Naive thymus-derived CD4-positive, alpha-beta T cell (primary cell): ENCODE measurements at regions not wholly inside any gene's neighbourhood (a gene's known extent, or its start where the extent isn't known, plus 50 kb on each side); places are given as distances from the start of the nearest gene placed in this dataset.

Experiments
- ATAC-seq: fragments of 150-1000 bp; cut with Tn5 transposase; 2 replicates; pipeline ENCODE4 v1.10.0; 2021; ENCODE audit warnings: mild to moderate bottlenecking, moderate library complexity
- CTCF ChIA-PET: fragments of 350-600 bp; sonication (Branson Sonifier 250); formaldehyde crosslinking; loops from one replicate; lab custom pipeline; 2021; ENCODE audit warnings: antibody characterized with exemption; lab: Charles Lee
- POLR2A ChIA-PET: fragments of 350-600 bp; sonication (Branson Sonifier 250); formaldehyde crosslinking; loops from one replicate; lab custom pipeline; 2021; ENCODE audit warnings: antibody characterized with exemption, inconsistent platforms; lab: Charles Lee
- DNase-seq, 9 donors: peaks; one replicate each; pipeline versions ENCODE4 v3.0.0 to v3.0.0-alpha.2; 2020 to 2022; ENCODE audit warnings: mixed read lengths in 1 of 9
- H3K27ac ChIP-seq: one replicate; pipeline ENCODE4 v1.7.0; 2013; ENCODE audit warnings: mild to moderate bottlenecking, low read depth, low read length, moderate library complexity
- H3K27me3 ChIP-seq, 2 donors: one replicate each; pipeline ENCODE4 v1.7.0; 2013; ENCODE audit warnings: low read length in 2 of 2, mild to moderate bottlenecking in 2 of 2, moderate library complexity in 2 of 2; ENCODE audit not compliant: control insufficient read depth in 2 of 2, insufficient read depth in 2 of 2
- H3K36me3 ChIP-seq, 3 experiments: 1 replicate in 2 of 3; 2 replicates in 1 of 3; pipeline ENCODE4 v1.7.0; 2013; ENCODE audit warnings: low read length in 3 of 3, mild to moderate bottlenecking in 3 of 3, moderate library complexity in 1 of 3; ENCODE audit not compliant: insufficient read depth in 3 of 3, control insufficient read depth in 2 of 3
- H3K4me1 ChIP-seq, 2 donors: one replicate each; pipeline ENCODE4 v1.7.0; 2013; ENCODE audit warnings: low read length in 2 of 2, mild to moderate bottlenecking in 2 of 2, moderate library complexity in 1 of 2; ENCODE audit not compliant: control insufficient read depth in 2 of 2, insufficient read depth in 2 of 2
- H3K4me3 ChIP-seq: 2 replicates; pipeline ENCODE4 v1.7.0; 2013; ENCODE audit warnings: mild to moderate bottlenecking, low read length
- H3K9me3 ChIP-seq, 3 experiments: 1 replicate in 2 of 3; 2 replicates in 1 of 3; pipeline ENCODE4 v1.7.0; 2013; ENCODE audit warnings: low read length in 3 of 3; ENCODE audit not compliant: control insufficient read depth in 2 of 3
- H3K27ac Mint-ChIP-seq, 9 donors: one replicate each; pipeline ENCODE4 v1.8.0; 2020 to 2022; ENCODE audit warnings: mixed read lengths in 9 of 9, mild to moderate bottlenecking in 8 of 9, moderate library complexity in 5 of 9, inconsistent platforms in 2 of 9
- H3K27me3 Mint-ChIP-seq, 5 donors: one replicate each; pipeline ENCODE4 v1.8.0; 2021 to 2022; ENCODE audit warnings: mixed read lengths in 5 of 5, mild to moderate bottlenecking in 1 of 5
- H3K36me3 Mint-ChIP-seq, 5 donors: one replicate each; pipeline ENCODE4 v1.8.0; 2020 to 2022; ENCODE audit warnings: mixed read lengths in 5 of 5, mild to moderate bottlenecking in 3 of 5, inconsistent platforms in 1 of 5
- H3K4me1 Mint-ChIP-seq, 7 donors: one replicate each; pipeline ENCODE4 v1.8.0; 2020 to 2022; ENCODE audit warnings: mixed read lengths in 7 of 7, mild to moderate bottlenecking in 3 of 7, inconsistent platforms in 1 of 7
- H3K4me3 Mint-ChIP-seq, 10 donors: one replicate each; pipeline ENCODE4 v1.8.0; 2020 to 2022; ENCODE audit warnings: mild to moderate bottlenecking in 10 of 10, mixed read lengths in 10 of 10, moderate library complexity in 6 of 10, inconsistent platforms in 2 of 10
- H3K9me3 Mint-ChIP-seq, 11 donors: one replicate each; pipeline ENCODE4 v1.8.0; 2020 to 2022; ENCODE audit warnings: mixed read lengths in 11 of 11, mild to moderate bottlenecking in 4 of 11, inconsistent platforms in 1 of 11, moderate library complexity in 1 of 11
- intact Hi-C, 2 donors: fragments of 100-400 bp; cut with micrococcal nuclease; formaldehyde crosslinking; loops; one replicate each; pipeline ENCODE4 v1.15.1; 2023

GRCh38 chr10:15432266-15432665, 61.2 kb upstream of the FAM171A1 start:
- Mint-ChIP-seq H3K36me3 (no peaks in the 10 kb centered on the region), H3K4me3 (no peak overlapping the region), H3K27ac (no peak overlapping the region), H3K4me1 (peaks cover 6 to 10% (median 8%) of the 10 kb centered on the region in 7 donors), H3K27me3 (peaks cover 10 to 40% (median 31%) of the 10 kb centered on the region in 5 donors), H3K9me3 (peaks cover 0 to 1% (median 0%) of the 10 kb centered on the region in 11 donors)
- ChIA-PET CTCF (no interaction called here), POLR2A (no interaction called here)
- H3K4me1 ChIP-seq, result no peaks in the 10 kb centered on the region
- no peak overlapping the region for H3K27ac ChIP-seq
- DNase-seq (no peak), ATAC-seq (no peak)
- no peaks in the 10 kb centered on the region for H3K9me3 ChIP-seq
- H3K4me3 ChIP-seq, result no peak overlapping the region
- H3K36me3 ChIP-seq, result no peaks in the 10 kb centered on the region
- intact Hi-C loops, result loop anchor here in 1 of 2 donors (5.0 kb wide), 2 partner anchors 295 to 310 kb away; no protein-coding TSS in a partner anchor
- H3K27me3 ChIP-seq, result no peaks in the 10 kb centered on the region

GRCh38 chr10:15430969-15431771, 60.1 kb upstream of the FAM171A1 start:
- H3K4me1 Mint-ChIP-seq, result peaks cover 6 to 10% (median 8%) of the 10 kb centered on the region in 7 donors
- CTCF ChIA-PET, result interaction anchor here (0.5 kb wide), 1 partner anchor 1346 kb away, joined by 4 read pairs; no protein-coding TSS in a partner anchor

GRCh38 chr10:15428681-15429080, 57.6 kb upstream of the FAM171A1 start:
- no peak overlapping the region for H3K27ac Mint-ChIP-seq
- ATAC-seq (no peak), DNase-seq (no peak)
- Histone ChIP-seq H3K9me3 (no peaks in the 10 kb centered on the region), H3K4me1 (no peaks in the 10 kb centered on the region), H3K36me3 (no peaks in the 10 kb centered on the region), H3K27me3 (no peaks in the 10 kb centered on the region), H3K4me3 (no peak overlapping the region), H3K27ac (no peak overlapping the region)
- H3K4me1 Mint-ChIP-seq, result peaks cover 0 to under 1% (median under 1%) of the 10 kb centered on the region in 7 donors
- intact Hi-C loops, result no loop called here
- CTCF ChIA-PET, result interaction anchor here (0.7 kb wide), 1 partner anchor 18 kb away, joined by 4 read pairs; no protein-coding TSS in a partner anchor
- POLR2A ChIA-PET, result no interaction called here
- H3K27me3 Mint-ChIP-seq, result peaks cover 5 to 31% (median 20%) of the 10 kb centered on the region in 5 donors
- H3K4me3 Mint-ChIP-seq, result no peak overlapping the region
- peaks cover 0 to 1% (median 0%) of the 10 kb centered on the region in 11 donors for H3K9me3 Mint-ChIP-seq
- H3K36me3 Mint-ChIP-seq, result no peaks in the 10 kb centered on the region

More at GRCh38 chr10:15430969-15431771, 60.1 kb upstream of the FAM171A1 start:
- no peak overlapping the region for H3K27ac ChIP-seq
- Mint-ChIP-seq H3K9me3 (peaks cover 0 to 1% (median 0%) of the 10 kb centered on the region in 11 donors), H3K36me3 (no peaks in the 10 kb centered on the region), H3K27ac (no peak overlapping the region), H3K27me3 (peaks cover 8 to 40% (median 31%) of the 10 kb centered on the region in 5 donors), H3K4me3 (no peak overlapping the region)
- H3K36me3 ChIP-seq, result no peaks in the 10 kb centered on the region
- intact Hi-C loops, result loop anchor here in 1 of 2 donors (5.0 kb wide), 2 partner anchors 296 to 311 kb away; no protein-coding TSS in a partner anchor
- H3K4me3 ChIP-seq, result no peak overlapping the region
- ATAC-seq (no peak), DNase-seq (no peak)
- POLR2A ChIA-PET, result no interaction called here
- H3K27me3 ChIP-seq, result no peaks in the 10 kb centered on the region
- H3K4me1 ChIP-seq, result no peaks in the 10 kb centered on the region
- H3K9me3 ChIP-seq, result no peaks in the 10 kb centered on the region

GRCh38 chr10:15427843-15428414, 56.8 kb upstream of the FAM171A1 start:
- ChIA-PET CTCF (interaction anchor here (0.7 kb wide), 1 partner anchor 17 kb away, joined by 4 read pairs; no protein-coding TSS in a partner anchor), POLR2A (no interaction called here)
- Histone ChIP-seq H3K4me3 (no peak overlapping the region), H3K27me3 (no peaks in the 10 kb centered on the region), H3K4me1 (no peaks in the 10 kb centered on the region), H3K36me3 (no peaks in the 10 kb centered on the region), H3K9me3 (no peaks in the 10 kb centered on the region), H3K27ac (no peak overlapping the region)
- ATAC-seq (no peak), DNase-seq (no peak)
- H3K36me3 Mint-ChIP-seq, result no peaks in the 10 kb centered on the region
- no peak overlapping the region for H3K4me3 Mint-ChIP-seq
- peaks cover 8 to 34% (median 26%) of the 10 kb centered on the region in 5 donors for H3K27me3 Mint-ChIP-seq
- H3K4me1 Mint-ChIP-seq, result no peaks in the 10 kb centered on the region
- H3K27ac Mint-ChIP-seq, result no peak overlapping the region
- intact Hi-C loops, result no loop called here
- peaks cover 0 to 1% (median 0%) of the 10 kb centered on the region in 11 donors for H3K9me3 Mint-ChIP-seq

GRCh38 chr10:15426558-15426957, 55.5 kb upstream of the FAM171A1 start:
- Mint-ChIP-seq H3K4me3 (no peak overlapping the region), H3K36me3 (no peaks in the 10 kb centered on the region), H3K27ac (no peak overlapping the region), H3K27me3 (peaks cover 4 to 36% (median 22%) of the 10 kb centered on the region in 5 donors), H3K4me1 (no peaks in the 10 kb centered on the region), H3K9me3 (peaks cover 0 to 6% (median 0%) of the 10 kb centered on the region in 11 donors)
- intact Hi-C loops, result no loop called here
- Histone ChIP-seq H3K4me3 (no peak overlapping the region), H3K27ac (no peak overlapping the region), H3K27me3 (no peaks in the 10 kb centered on the region), H3K9me3 (no peaks in the 10 kb centered on the region), H3K4me1 (no peaks in the 10 kb centered on the region), H3K36me3 (no peaks in the 10 kb centered on the region)
- no peak for ATAC-seq
- CTCF ChIA-PET, result no interaction called here
- DNase-seq, result no peak
- POLR2A ChIA-PET, result no interaction called here

- no peaks in the 10 kb centered on the region for H3K9me3 ChIP-seq
- H3K4me1 ChIP-seq, result no peaks in the 10 kb centered on the region
- Mint-ChIP-seq H3K4me1 (no peaks in the 10 kb centered on the region), H3K27me3 (peaks cover 4 to 36% (median 18%) of the 10 kb centered on the region in 5 donors), H3K9me3 (peaks cover 0 to 6% (median 0%) of the 10 kb centered on the region in 11 donors), H3K36me3 (no peaks in the 10 kb centered on the region), H3K4me3 (no peak overlapping the region), H3K27ac (no peak overlapping the region)
- intact Hi-C loops, result no loop called here
- no peaks in the 10 kb centered on the region for H3K27me3 ChIP-seq
- ATAC-seq (no peak), DNase-seq (no peak)
- ChIA-PET CTCF (no interaction called here), POLR2A (no interaction called here)
- H3K4me3 ChIP-seq, result no peak overlapping the region
- H3K36me3 ChIP-seq, result no peaks in the 10 kb centered on the region
- no peak overlapping the region for H3K27ac ChIP-seq
Observed at GRCh38 chr10:15426115-15426514, 55.0 kb upstream of the FAM171A1 start.
